ENCODE measurements at regions not wholly inside any gene's neighbourhood (a gene's known extent, or its start where the extent isn't known, plus 50 kb on each side); places are given as distances from the start of the nearest gene placed in this dataset.
A peak's percentile ranks its signal among the peaks of the same experiment; 100 is the strongest.

- H3K27ac Mint-ChIP-seq (ENCODE audit: unreplicated experiment) = no peak overlapping the region
- TF ChIP-seq CTCF (IDR thresholded peaks at IDR 0.05) = no peak
- H3K27me3 Mint-ChIP-seq (ENCODE audit: unreplicated experiment) = peaks cover 45% of the 10 kb centered on the region
- no peaks in the 10 kb centered on the region for H3K36me3 Mint-ChIP-seq (ENCODE audit: unreplicated experiment)
- no peak overlapping the region for H3K4me3 Mint-ChIP-seq (ENCODE audit: unreplicated experiment)
- no peaks in the 10 kb centered on the region for H3K4me1 Mint-ChIP-seq (ENCODE audit: unreplicated experiment)
- H3K9me3 Mint-ChIP-seq (ENCODE audit: unreplicated experiment) = no peaks in the 10 kb centered on the region
- DNase-seq (ENCODE audit: extremely low spot score, unreplicated experiment) = no peak
These were observed 128.3 kb downstream of the MRPL36 start for GRCh38 chr5:1671351-1671750.

- no peak for DNase-seq (ENCODE audit: extremely low spot score, unreplicated experiment)
- Mint-ChIP-seq H3K9me3 (ENCODE audit: unreplicated experiment) (no peaks in the 10 kb centered on the region), H3K27me3 (ENCODE audit: unreplicated experiment) (peaks cover 54% of the 10 kb centered on the region), H3K36me3 (ENCODE audit: unreplicated experiment) (no peaks in the 10 kb centered on the region), H3K4me3 (ENCODE audit: unreplicated experiment) (no peak overlapping the region), H3K27ac (ENCODE audit: unreplicated experiment) (no peak overlapping the region), H3K4me1 (ENCODE audit: unreplicated experiment) (no peaks in the 10 kb centered on the region)
- no peak for TF ChIP-seq CTCF (IDR thresholded peaks at IDR 0.05)
These were observed 129.3 kb downstream of the MRPL36 start for GRCh38 chr5:1670351-1670750.

GRCh38 chr5:1669276-1670155, 130.1 kb downstream of the MRPL36 start:
- TF ChIP-seq CTCF (IDR thresholded peaks at IDR 0.05) = no peak
- no peak for DNase-seq (ENCODE audit: extremely low spot score, unreplicated experiment)
- Mint-ChIP-seq H3K27ac (ENCODE audit: unreplicated experiment) (no peak overlapping the region), H3K9me3 (ENCODE audit: unreplicated experiment) (no peaks in the 10 kb centered on the region), H3K36me3 (ENCODE audit: unreplicated experiment) (no peaks in the 10 kb centered on the region), H3K4me3 (ENCODE audit: unreplicated experiment) (no peak overlapping the region), H3K4me1 (ENCODE audit: unreplicated experiment) (no peaks in the 10 kb centered on the region), H3K27me3 (ENCODE audit: unreplicated experiment) (peaks cover 56% of the 10 kb centered on the region)

- peak; percentile 78 for DNase-seq (ENCODE audit: extremely low spot score, unreplicated experiment)
- no peak overlapping the region for H3K4me3 Mint-ChIP-seq (ENCODE audit: unreplicated experiment)
- TF ChIP-seq CTCF (IDR thresholded peaks at IDR 0.05) = no peak
- peaks cover 51% of the 10 kb centered on the region for H3K27me3 Mint-ChIP-seq (ENCODE audit: unreplicated experiment)
- H3K36me3 Mint-ChIP-seq (ENCODE audit: unreplicated experiment) = no peaks in the 10 kb centered on the region
- H3K4me1 Mint-ChIP-seq (ENCODE audit: unreplicated experiment) = no peaks in the 10 kb centered on the region
- no peak overlapping the region for H3K27ac Mint-ChIP-seq (ENCODE audit: unreplicated experiment)
- no peaks in the 10 kb centered on the region for H3K9me3 Mint-ChIP-seq (ENCODE audit: unreplicated experiment)
These were observed 131.4 kb downstream of the MRPL36 start for GRCh38 chr5:1668141-1668721.

GRCh38 chr5:1667648-1668140, 131.9 kb downstream of the MRPL36 start:
- H3K27me3 Mint-ChIP-seq (ENCODE audit: unreplicated experiment) = peaks cover 50% of the 10 kb centered on the region
- no peaks in the 10 kb centered on the region for H3K36me3 Mint-ChIP-seq (ENCODE audit: unreplicated experiment)
- no peak overlapping the region for H3K4me3 Mint-ChIP-seq (ENCODE audit: unreplicated experiment)
- no peaks in the 10 kb centered on the region for H3K9me3 Mint-ChIP-seq (ENCODE audit: unreplicated experiment)
- no peaks in the 10 kb centered on the region for H3K4me1 Mint-ChIP-seq (ENCODE audit: unreplicated experiment)
- H3K27ac Mint-ChIP-seq (ENCODE audit: unreplicated experiment) = no peak overlapping the region
- TF ChIP-seq CTCF (IDR thresholded peaks at IDR 0.05) = no peak
- DNase-seq (ENCODE audit: extremely low spot score, unreplicated experiment) = peak; percentile 85
